ENCODE measurements at regions not wholly inside any gene's neighbourhood (a gene's known extent, or its start where the extent isn't known, plus 50 kb on each side); places are given as distances from the start of the nearest gene placed in this dataset.

- H3K4me3 ChIP-seq (ENCODE audit: low read depth in 1 of 3, low read length in 3 of 3), result no peak overlapping the region
- H3K27ac ChIP-seq (ENCODE audit: low read depth in 1 of 3, low read length in 2 of 3), result no peak overlapping the region
- no peak for DNase-seq
- no peaks in the 10 kb centered on the region for H3K27me3 ChIP-seq (ENCODE audit: control insufficient read depth in 3 of 3, insufficient read depth in 3 of 3, low read length in 3 of 3)
- no peaks in the 10 kb centered on the region for H3K9me3 ChIP-seq (ENCODE audit: control insufficient read depth in 2 of 2, insufficient read depth in 1 of 2, low read depth in 1 of 2, low read length in 1 of 2)
- no peak for FAIRE-seq
- 8 to 34% (median 32%) methylated on average over 3 of the region's 3 CpGs for WGBS, 3 donors
- no peaks in the 10 kb centered on the region for H3K36me3 ChIP-seq (ENCODE audit: control insufficient read depth in 3 of 3, insufficient read depth in 2 of 3, low read depth in 1 of 3, low read length in 3 of 3)
- peaks cover 3 to 9% (median 4%) of the 10 kb centered on the region in 3 donors for H3K4me1 ChIP-seq (ENCODE audit: control insufficient read depth in 3 of 3, insufficient read depth in 2 of 3, low read depth in 1 of 3, low read length in 2 of 3)
Observed at GRCh38 chr2:59568461-59568860, 985.0 kb downstream of the BCL11A start.

GRCh38 chr2:59567151-59567550 lies 986.3 kb downstream of the BCL11A start:
- Histone ChIP-seq H3K36me3 (ENCODE audit: control insufficient read depth in 3 of 3, insufficient read depth in 2 of 3, low read depth in 1 of 3, low read length in 3 of 3) (no peaks in the 10 kb centered on the region), H3K4me3 (ENCODE audit: low read depth in 1 of 3, low read length in 3 of 3) (no peak overlapping the region), H3K9me3 (ENCODE audit: control insufficient read depth in 2 of 2, insufficient read depth in 1 of 2, low read depth in 1 of 2, low read length in 1 of 2) (no peaks in the 10 kb centered on the region), H3K4me1 (ENCODE audit: control insufficient read depth in 3 of 3, insufficient read depth in 2 of 3, low read depth in 1 of 3, low read length in 2 of 3) (peaks cover 3 to 9% (median 4%) of the 10 kb centered on the region in 3 donors), H3K27ac (ENCODE audit: low read depth in 1 of 3, low read length in 2 of 3) (peak overlapping the region in 1 of 3 donors; percentile 12), H3K27me3 (ENCODE audit: control insufficient read depth in 3 of 3, insufficient read depth in 3 of 3, low read length in 3 of 3) (no peaks in the 10 kb centered on the region)
- WGBS, 3 donors, result 16 to 36% (median 34%) methylated on average over 6 of the region's 6 CpGs
- DNase-seq, result peak in 1 of 2 donors; percentile 11
- FAIRE-seq, result no peak

- WGBS, 3 donors, result 53 to 65% (median 61%) methylated on average over 2 of the region's 2 CpGs
Observed at GRCh38 chr2:59566739-59567138, 986.7 kb downstream of the BCL11A start.

GRCh38 chr2:59561281-59561680 lies 992.2 kb downstream of the BCL11A start:
- no peak overlapping the region for H3K27ac ChIP-seq (ENCODE audit: low read depth in 1 of 3, low read length in 2 of 3)
- H3K27me3 ChIP-seq (ENCODE audit: control insufficient read depth in 3 of 3, insufficient read depth in 3 of 3, low read length in 3 of 3), result no peaks in the 10 kb centered on the region
- DNase-seq (no peak), FAIRE-seq (no peak)
- H3K4me3 ChIP-seq (ENCODE audit: low read depth in 1 of 3, low read length in 3 of 3), result no peak overlapping the region
- no peaks in the 10 kb centered on the region for H3K36me3 ChIP-seq (ENCODE audit: control insufficient read depth in 3 of 3, insufficient read depth in 2 of 3, low read depth in 1 of 3, low read length in 3 of 3)
- no peaks in the 10 kb centered on the region for H3K9me3 ChIP-seq (ENCODE audit: control insufficient read depth in 2 of 2, insufficient read depth in 1 of 2, low read depth in 1 of 2, low read length in 1 of 2)
- no peaks in the 10 kb centered on the region for H3K4me1 ChIP-seq (ENCODE audit: control insufficient read depth in 3 of 3, insufficient read depth in 2 of 3, low read depth in 1 of 3, low read length in 2 of 3)
- WGBS, 3 donors, result 69 to 83% (median 74%) methylated on average over 2 of the region's 2 CpGs

More at GRCh38 chr2:59566739-59567138, 986.7 kb downstream of the BCL11A start:
- H3K9me3 ChIP-seq (ENCODE audit: control insufficient read depth in 2 of 2, insufficient read depth in 1 of 2, low read depth in 1 of 2, low read length in 1 of 2), result no peaks in the 10 kb centered on the region
- peaks cover 3 to 9% (median 4%) of the 10 kb centered on the region in 3 donors for H3K4me1 ChIP-seq (ENCODE audit: control insufficient read depth in 3 of 3, insufficient read depth in 2 of 3, low read depth in 1 of 3, low read length in 2 of 3)
- FAIRE-seq (no peak), DNase-seq (no peak)
- no peak overlapping the region for H3K4me3 ChIP-seq (ENCODE audit: low read depth in 1 of 3, low read length in 3 of 3)
- H3K27me3 ChIP-seq (ENCODE audit: control insufficient read depth in 3 of 3, insufficient read depth in 3 of 3, low read length in 3 of 3), result no peaks in the 10 kb centered on the region
- H3K36me3 ChIP-seq (ENCODE audit: control insufficient read depth in 3 of 3, insufficient read depth in 2 of 3, low read depth in 1 of 3, low read length in 3 of 3), result no peaks in the 10 kb centered on the region
- no peak overlapping the region for H3K27ac ChIP-seq (ENCODE audit: low read depth in 1 of 3, low read length in 2 of 3)

- WGBS, 3 donors, result 71 to 75% (median 72%) methylated on average over 3 of the region's 3 CpGs
- DNase-seq (no peak), FAIRE-seq (no peak)
- H3K27ac ChIP-seq (ENCODE audit: low read depth in 1 of 3, low read length in 2 of 3), result no peak overlapping the region
- H3K4me1 ChIP-seq (ENCODE audit: control insufficient read depth in 3 of 3, insufficient read depth in 2 of 3, low read depth in 1 of 3, low read length in 2 of 3), result no peaks in the 10 kb centered on the region
- no peaks in the 10 kb centered on the region for H3K36me3 ChIP-seq (ENCODE audit: control insufficient read depth in 3 of 3, insufficient read depth in 2 of 3, low read depth in 1 of 3, low read length in 3 of 3)
- H3K4me3 ChIP-seq (ENCODE audit: low read depth in 1 of 3, low read length in 3 of 3), result no peak overlapping the region
- H3K9me3 ChIP-seq (ENCODE audit: control insufficient read depth in 2 of 2, insufficient read depth in 1 of 2, low read depth in 1 of 2, low read length in 1 of 2), result no peaks in the 10 kb centered on the region
- H3K27me3 ChIP-seq (ENCODE audit: control insufficient read depth in 3 of 3, insufficient read depth in 3 of 3, low read length in 3 of 3), result no peaks in the 10 kb centered on the region
Observed at GRCh38 chr2:59560769-59561168, 992.7 kb downstream of the BCL11A start.

- WGBS, 3 donors, result 63 to 85% (median 79%) methylated on average over 4 of the region's 4 CpGs
- FAIRE-seq, result no peak
Observed at GRCh38 chr2:59540864-59541263, 1012.6 kb downstream of the BCL11A start.

GRCh38 chr2:59538398-59538911 lies 1015.0 kb downstream of the BCL11A start:
- no peaks in the 10 kb centered on the region for H3K9me3 ChIP-seq (ENCODE audit: control insufficient read depth in 2 of 2, insufficient read depth in 1 of 2, low read depth in 1 of 2, low read length in 1 of 2)
- no peaks in the 10 kb centered on the region for H3K27me3 ChIP-seq (ENCODE audit: control insufficient read depth in 3 of 3, insufficient read depth in 3 of 3, low read length in 3 of 3)
- no peak overlapping the region for H3K27ac ChIP-seq (ENCODE audit: low read depth in 1 of 3, low read length in 2 of 3)
- H3K4me1 ChIP-seq (ENCODE audit: control insufficient read depth in 3 of 3, insufficient read depth in 2 of 3, low read depth in 1 of 3, low read length in 2 of 3), result no peaks in the 10 kb centered on the region
- DNase-seq (no peak), FAIRE-seq (no peak)
- 65 to 87% (median 82%) methylated on average over 2 of the region's 2 CpGs for WGBS, 3 donors
- no peaks in the 10 kb centered on the region for H3K36me3 ChIP-seq (ENCODE audit: control insufficient read depth in 3 of 3, insufficient read depth in 2 of 3, low read depth in 1 of 3, low read length in 3 of 3)
- no peak overlapping the region for H3K4me3 ChIP-seq (ENCODE audit: low read depth in 1 of 3, low read length in 3 of 3)

More at GRCh38 chr2:59540864-59541263, 1012.6 kb downstream of the BCL11A start:
- no peaks in the 10 kb centered on the region for H3K9me3 ChIP-seq (ENCODE audit: control insufficient read depth in 2 of 2, insufficient read depth in 1 of 2, low read depth in 1 of 2, low read length in 1 of 2)
- H3K4me3 ChIP-seq (ENCODE audit: low read depth in 1 of 3, low read length in 3 of 3), result no peak overlapping the region
- no peaks in the 10 kb centered on the region for H3K36me3 ChIP-seq (ENCODE audit: control insufficient read depth in 3 of 3, insufficient read depth in 2 of 3, low read depth in 1 of 3, low read length in 3 of 3)
- no peaks in the 10 kb centered on the region for H3K4me1 ChIP-seq (ENCODE audit: control insufficient read depth in 3 of 3, insufficient read depth in 2 of 3, low read depth in 1 of 3, low read length in 2 of 3)
- H3K27ac ChIP-seq (ENCODE audit: low read depth in 1 of 3, low read length in 2 of 3), result no peak overlapping the region
- no peaks in the 10 kb centered on the region for H3K27me3 ChIP-seq (ENCODE audit: control insufficient read depth in 3 of 3, insufficient read depth in 3 of 3, low read length in 3 of 3)
- DNase-seq, result no peak

- Histone ChIP-seq H3K4me1 (ENCODE audit: control insufficient read depth in 3 of 3, insufficient read depth in 2 of 3, low read depth in 1 of 3, low read length in 2 of 3) (no peaks in the 10 kb centered on the region), H3K9me3 (ENCODE audit: control insufficient read depth in 2 of 2, insufficient read depth in 1 of 2, low read depth in 1 of 2, low read length in 1 of 2) (no peaks in the 10 kb centered on the region), H3K27me3 (ENCODE audit: control insufficient read depth in 3 of 3, insufficient read depth in 3 of 3, low read length in 3 of 3) (no peaks in the 10 kb centered on the region), H3K27ac (ENCODE audit: low read depth in 1 of 3, low read length in 2 of 3) (no peak overlapping the region), H3K36me3 (ENCODE audit: control insufficient read depth in 3 of 3, insufficient read depth in 2 of 3, low read depth in 1 of 3, low read length in 3 of 3) (no peaks in the 10 kb centered on the region), H3K4me3 (ENCODE audit: low read depth in 1 of 3, low read length in 3 of 3) (no peak overlapping the region)
- no peak for DNase-seq
- 91 to 97% (median 96%) methylated on average over 3 of the region's 3 CpGs for WGBS, 3 donors
- FAIRE-seq, result no peak
Observed at GRCh38 chr2:59532808-59533207, 1020.6 kb downstream of the BCL11A start.

GRCh38 chr2:59530258-59530657 lies 1023.2 kb downstream of the BCL11A start:
- DNase-seq (no peak), FAIRE-seq (no peak)
- H3K27ac ChIP-seq (ENCODE audit: low read depth in 1 of 3, low read length in 2 of 3), result no peak overlapping the region
- no peaks in the 10 kb centered on the region for H3K4me1 ChIP-seq (ENCODE audit: control insufficient read depth in 3 of 3, insufficient read depth in 2 of 3, low read depth in 1 of 3, low read length in 2 of 3)
- H3K36me3 ChIP-seq (ENCODE audit: control insufficient read depth in 3 of 3, insufficient read depth in 2 of 3, low read depth in 1 of 3, low read length in 3 of 3), result no peaks in the 10 kb centered on the region
- no peaks in the 10 kb centered on the region for H3K27me3 ChIP-seq (ENCODE audit: control insufficient read depth in 3 of 3, insufficient read depth in 3 of 3, low read length in 3 of 3)
- WGBS, 3 donors, result 73 to 75% (median 75%) methylated on average over 1 of the region's 1 CpG
- no peaks in the 10 kb centered on the region for H3K9me3 ChIP-seq (ENCODE audit: control insufficient read depth in 2 of 2, insufficient read depth in 1 of 2, low read depth in 1 of 2, low read length in 1 of 2)
- H3K4me3 ChIP-seq (ENCODE audit: low read depth in 1 of 3, low read length in 3 of 3), result no peak overlapping the region

Data from small intestine (tissue), 7 donors.